ENCODE measurements at regions not wholly inside any gene's neighbourhood (a gene's known extent, or its start where the extent isn't known, plus 50 kb on each side); places are given as distances from the start of the nearest gene placed in this dataset.

- no peaks in the 10 kb centered on the region for H3K36me3 ChIP-seq (ENCODE audit: control insufficient read depth, insufficient read depth, low read length)
- in situ Hi-C loops (cut with MboI; ENCODE audit: low sequenced_read_pairs): no loop called here
- no TSS peak for BruUV-seq (replicated peaks)
- no peak overlapping the region for H2AFZ ChIP-seq (replicated peaks; ENCODE audit: low read length, poor library complexity)
- H3K14ac ChIP-seq (replicated peaks; ENCODE audit: low read depth, low read length): no peak overlapping the region
- ATAC-seq (ENCODE audit: low read depth): no peak
- H4K5ac ChIP-seq (ENCODE audit: low read depth, low read length): no peak overlapping the region
- H3K79me1 ChIP-seq (ENCODE audit: low read depth in 1 of 2, low read length in 2 of 2): no peaks in the 10 kb centered on the region
- no peak overlapping the region for H3K23ac ChIP-seq (ENCODE audit: low read depth, low read length)
- CTCF ChIA-PET: no interaction called here
- no peaks in the 10 kb centered on the region for H3K4me1 ChIP-seq (ENCODE audit: control insufficient read depth, insufficient read depth, low read length)
- WGBS, 2 experiments (ENCODE audit: extremely low coverage in 2 of 2, insufficient read length in 1 of 2): no CpG with 5 or more reads among the region's 5 CpGs
- H4K20me1 ChIP-seq (ENCODE audit: insufficient read depth, low read length): no peaks in the 10 kb centered on the region
- no peak for TF ChIP-seq RAD21 (IDR thresholded peaks at IDR 0.05; ENCODE audit: low read length)
- no peak for TF ChIP-seq CEBPB (IDR thresholded peaks at IDR 0.05; ENCODE audit: low read depth, low read length)
- TF ChIP-seq CHD1 (IDR thresholded peaks at IDR 0.05; ENCODE audit: low read depth, low read length): no peak
- TF ChIP-seq NFE2L2 (IDR thresholded peaks at IDR 0.05; ENCODE audit: low read depth, low read length): no peak
- no peak for TF ChIP-seq POLR2A (IDR thresholded peaks at IDR 0.05; ENCODE audit: low read depth, low read length)
- TF ChIP-seq RCOR1 (IDR thresholded peaks at IDR 0.05; ENCODE audit: insufficient replicate concordance, low read length): no peak
- no peak for TF ChIP-seq MAFK (IDR thresholded peaks at IDR 0.05; ENCODE audit: low read depth, low read length)
- no peak for TF ChIP-seq FOS (IDR thresholded peaks at IDR 0.05; ENCODE audit: low read depth, low read length)
- no peak for TF ChIP-seq MXI1 (IDR thresholded peaks at IDR 0.05; ENCODE audit: borderline replicate concordance, low read depth, low read length)
- TF ChIP-seq CTCF (conservative IDR thresholded peaks at IDR 0.05; ENCODE audit: low read depth, low read length): no peak
- TF ChIP-seq BHLHE40 (IDR thresholded peaks at IDR 0.05; ENCODE audit: low read depth, low read length): no peak
- no peak for TF ChIP-seq ELK1 (IDR thresholded peaks at IDR 0.05; ENCODE audit: borderline replicate concordance, low read depth, low read length)
- no peak for TF ChIP-seq SMC3 (IDR thresholded peaks at IDR 0.05; ENCODE audit: low read depth, low read length)
- no peak for TF ChIP-seq RFX5 (IDR thresholded peaks at IDR 0.05; ENCODE audit: low read depth, low read length)
- no peak overlapping the region for H3K56ac ChIP-seq (ENCODE audit: extremely low read depth, insufficient read depth, low read length)
- no peaks in the 10 kb centered on the region for H3K27me3 ChIP-seq (ENCODE audit: control insufficient read depth, insufficient read depth, low read length)
- H3K27ac ChIP-seq (ENCODE audit: insufficient read depth, low read length): no peak overlapping the region
- no peaks in the 10 kb centered on the region for H3K9me1 ChIP-seq (ENCODE audit: insufficient read depth, low read length)
- no peak overlapping the region for H2AK5ac ChIP-seq (ENCODE audit: low read depth, low read length)
- H3K4me2 ChIP-seq (ENCODE audit: low read depth, low read length): no peak overlapping the region
- H3K9ac ChIP-seq (ENCODE audit: low read depth, low read length): no peak overlapping the region
- dilution Hi-C loops (cut with HindIII; ENCODE audit: low sequenced_read_pairs, unreplicated experiment): no loop called here
- DNase-seq: no peak
- H2BK15ac ChIP-seq (ENCODE audit: low read depth, low read length): no peak overlapping the region
- no peak overlapping the region for H3K4me3 ChIP-seq (ENCODE audit: insufficient read depth, low read depth, low read length)
- H3K9me3 ChIP-seq (ENCODE audit: control insufficient read depth, insufficient read depth, low read length): 0 out of 2 replicates have a peak, but pooled peaks cover 3% of the 10 kb centered on the region
- no peak overlapping the region for H2BK5ac ChIP-seq (ENCODE audit: low read depth, low read length, poor library complexity, severe bottlenecking)
- H3K4ac ChIP-seq (ENCODE audit: low read depth, low read length): no peak overlapping the region
- POLR2A ChIA-PET (ENCODE audit: unreplicated experiment): no interaction called here
- no peak overlapping the region for H2BK120ac ChIP-seq (ENCODE audit: low read depth, low read length)
- no peak overlapping the region for H3K18ac ChIP-seq (ENCODE audit: low read depth, low read length)
- H2BK20ac ChIP-seq (ENCODE audit: low read depth, low read length): no peak overlapping the region
- no peak overlapping the region for H4K8ac ChIP-seq (ENCODE audit: low read depth in 2 of 2, low read length in 2 of 2)
- intact Hi-C loops (cut with micrococcal nuclease): no loop called here
- no peak overlapping the region for H2AK9ac ChIP-seq (replicated peaks; ENCODE audit: low read depth, low read length, poor library complexity)
- no peak overlapping the region for H4K91ac ChIP-seq (ENCODE audit: insufficient read depth, low read depth, low read length)
Observed at GRCh38 chr3:87546216-87546615, 269.8 kb upstream of the POU1F1 start.

Measured in IMR-90 (cell line).